GM21619 (cell line): ENCODE measurements at regions not wholly inside any gene's neighbourhood (a gene's known extent, or its start where the extent isn't known, plus 50 kb on each side); places are given as distances from the start of the nearest gene placed in this dataset.

Experiments used
- ATAC-seq: cut with Tn5 transposase; IDR thresholded peaks from one replicate; pipeline ENCODE4 v1.9.1; 2021; ENCODE audit not compliant: unreplicated experiment

DNA sequence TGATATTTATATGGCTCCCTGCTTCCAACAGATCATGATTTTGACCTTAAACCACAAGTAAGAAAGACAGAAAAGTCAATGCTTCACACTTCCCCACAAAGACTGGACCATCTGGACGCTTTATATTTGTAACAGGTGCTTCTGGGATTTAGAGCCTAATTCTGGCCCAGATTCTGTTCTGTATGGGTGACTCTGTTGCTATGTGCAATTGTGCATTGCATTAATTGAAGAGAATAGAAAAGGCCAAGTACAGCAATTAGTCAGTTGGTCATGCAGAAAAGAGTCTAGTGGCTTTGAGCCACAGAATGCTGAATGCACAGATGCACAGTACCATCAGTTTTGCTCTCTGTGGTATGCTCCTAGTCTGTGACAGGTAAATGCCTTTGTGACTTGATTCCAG, 657.4 kb upstream of the ATXN8OS start:
- no peak for ATAC-seq

DNA sequence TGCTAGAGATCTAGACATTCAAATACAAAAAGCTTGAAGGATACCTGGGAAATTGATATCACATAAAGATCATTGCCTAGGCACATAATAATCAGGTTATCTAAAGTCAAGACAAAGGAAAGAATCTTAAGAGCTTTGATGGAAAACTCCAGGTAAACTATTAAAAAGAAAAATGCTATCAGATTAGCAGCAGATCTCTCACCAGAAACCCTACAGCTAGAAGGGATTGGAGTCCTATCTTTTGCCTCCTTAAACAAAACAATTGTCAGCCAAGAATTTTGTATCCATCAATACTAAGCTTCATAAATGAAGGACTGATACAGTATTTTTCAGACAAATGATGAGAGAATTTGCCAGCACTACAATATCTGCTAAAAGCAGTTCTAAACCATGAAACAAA, 682.4 kb upstream of the ATXN8OS start:
- ATAC-seq: no peak

DNA sequence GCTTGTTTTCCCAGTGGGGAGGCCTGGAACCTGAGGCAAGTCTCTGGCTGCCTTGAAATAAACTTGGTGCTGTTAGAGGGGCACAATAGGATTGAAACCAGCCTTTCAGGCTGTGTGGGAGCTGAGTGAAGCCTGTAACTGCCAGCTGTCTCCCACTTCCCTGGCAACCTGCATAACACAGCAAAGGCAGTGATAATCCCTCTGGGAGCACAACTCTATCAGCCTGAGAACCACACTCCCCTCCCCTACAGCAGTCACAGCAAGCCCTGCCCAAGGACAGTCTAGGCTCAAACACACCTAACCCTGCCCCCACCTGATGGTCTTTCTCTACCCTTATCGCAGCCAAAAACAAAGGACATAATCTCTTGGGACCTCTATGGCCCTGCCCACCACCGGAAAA, 683.8 kb upstream of the ATXN8OS start:
- ATAC-seq: no peak

DNA sequence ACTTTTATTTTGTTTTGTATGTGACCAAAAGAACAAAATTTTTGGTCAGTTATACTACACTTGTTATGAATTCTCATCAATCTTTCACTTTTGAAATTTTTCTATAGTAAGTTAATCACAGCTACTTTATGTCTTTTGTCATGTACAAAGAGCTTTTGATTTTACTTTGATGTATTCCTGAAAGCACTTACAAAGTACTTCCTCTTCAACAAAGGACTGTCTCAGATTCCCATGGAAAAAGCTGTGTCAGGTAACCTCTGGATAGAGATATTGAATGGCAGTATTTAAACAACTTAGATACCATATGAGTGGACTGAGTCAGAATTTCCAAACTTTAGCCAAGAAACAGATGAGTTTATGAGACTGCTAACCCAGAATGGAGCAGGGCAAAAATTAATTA, 689.3 kb upstream of the ATXN8OS start:
- ATAC-seq: no peak

DNA sequence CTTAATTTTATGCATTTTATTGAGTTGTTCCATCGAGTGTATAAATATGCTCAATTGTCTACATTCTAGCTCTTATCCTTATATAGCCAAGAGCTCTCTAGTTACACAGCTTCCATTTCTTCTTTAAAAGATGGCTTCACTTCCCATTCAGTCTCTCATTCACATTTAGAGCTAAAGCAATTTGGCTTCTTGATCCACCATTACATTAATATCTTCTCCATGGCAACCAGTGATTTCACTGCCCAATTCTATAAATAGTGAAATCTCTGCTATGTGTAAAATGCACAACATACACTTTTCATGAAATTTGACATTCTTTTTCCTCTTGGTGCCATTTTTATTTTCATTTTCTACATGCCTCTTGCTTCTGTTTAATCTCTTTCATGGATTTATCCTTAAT, 696.9 kb upstream of the ATXN8OS start:
- no peak for ATAC-seq

DNA sequence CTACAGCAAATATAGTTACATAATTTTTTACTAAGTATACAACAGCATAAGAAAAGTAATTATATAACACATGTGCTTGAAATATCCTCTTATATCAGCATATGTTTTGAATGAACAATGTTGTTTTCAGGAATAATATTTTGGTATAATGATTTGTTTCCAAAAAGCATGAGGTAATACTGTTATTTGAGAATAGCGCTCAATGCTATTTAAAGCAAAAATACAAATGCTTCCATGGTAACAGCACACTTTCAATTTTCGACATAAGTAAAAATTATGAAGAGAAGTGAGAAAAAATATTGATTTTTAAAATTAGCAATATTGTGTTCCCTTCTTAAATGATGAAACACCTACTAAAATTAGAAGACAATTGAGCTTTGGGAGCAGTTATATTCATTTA, 715.9 kb upstream of the ATXN8OS start:
- ATAC-seq: no peak

DNA sequence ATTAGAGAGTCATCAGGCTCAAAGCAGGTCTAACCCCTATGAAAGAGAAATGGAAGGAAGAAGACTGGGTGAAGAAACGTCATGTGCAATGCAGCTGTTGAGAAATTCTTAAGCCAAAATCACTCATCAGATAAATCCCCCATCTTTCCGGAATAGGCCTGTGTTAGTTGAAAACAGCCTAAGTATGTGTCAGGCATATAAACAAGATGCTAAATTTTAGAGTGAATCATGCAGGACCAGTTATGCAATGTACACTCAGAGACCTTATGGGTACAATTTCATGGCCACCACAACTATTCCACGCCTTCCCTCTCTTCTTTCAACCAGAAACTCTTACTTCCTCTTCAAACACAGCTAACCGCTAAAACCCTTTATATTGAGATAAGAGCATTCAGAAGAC, 717.7 kb upstream of the ATXN8OS start:
- no peak for ATAC-seq

DNA sequence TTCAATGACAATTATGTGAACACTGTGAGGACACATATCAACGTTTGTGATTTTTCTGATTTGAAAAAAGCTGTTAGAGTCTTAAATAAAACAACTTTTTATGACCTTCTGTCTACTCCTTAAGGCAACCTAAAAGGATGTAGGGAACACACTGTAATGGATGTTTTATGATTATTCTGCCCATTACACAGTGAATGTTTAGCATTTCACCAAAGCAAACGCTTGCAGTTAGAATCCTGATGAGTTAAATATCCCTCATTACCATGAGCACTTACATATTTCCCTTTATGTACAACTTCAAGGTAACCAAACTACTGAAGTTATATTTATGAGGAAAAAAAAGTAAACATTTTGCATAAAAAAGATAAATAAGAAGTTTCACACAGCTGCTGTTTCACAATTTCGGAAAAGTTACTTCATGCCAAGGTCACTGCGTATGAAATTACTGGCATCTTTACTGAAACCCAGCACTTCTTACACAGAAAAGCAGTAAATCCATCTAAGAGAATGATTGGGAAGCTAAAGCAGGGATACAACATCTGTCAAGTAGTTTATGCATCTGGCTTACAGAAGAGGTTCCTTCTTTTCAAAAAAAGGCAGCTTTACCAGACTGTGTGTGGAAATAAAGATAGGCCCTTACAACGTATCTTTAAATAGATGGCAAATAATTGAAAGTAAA, 733.7 kb upstream of the ATXN8OS start:
- no peak for ATAC-seq

DNA sequence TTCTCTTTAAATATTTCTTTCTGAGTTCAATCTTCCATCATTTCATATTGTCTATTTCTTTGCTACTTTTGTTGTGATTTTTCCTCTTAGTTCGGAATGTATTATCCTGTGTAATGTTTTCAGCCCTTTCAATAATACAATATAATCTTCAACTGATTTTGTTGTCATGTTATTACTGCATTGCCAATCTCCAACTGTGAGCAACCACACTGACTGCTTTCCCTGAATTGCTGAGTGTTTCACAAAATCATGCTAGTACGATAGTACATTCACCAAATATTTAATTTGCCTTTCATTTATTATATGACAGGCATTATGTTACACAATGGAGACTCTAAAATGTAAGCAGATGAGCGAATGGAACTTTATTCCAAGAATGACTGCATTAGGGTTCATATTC, 744.3 kb upstream of the ATXN8OS start:
- ATAC-seq: no peak

DNA sequence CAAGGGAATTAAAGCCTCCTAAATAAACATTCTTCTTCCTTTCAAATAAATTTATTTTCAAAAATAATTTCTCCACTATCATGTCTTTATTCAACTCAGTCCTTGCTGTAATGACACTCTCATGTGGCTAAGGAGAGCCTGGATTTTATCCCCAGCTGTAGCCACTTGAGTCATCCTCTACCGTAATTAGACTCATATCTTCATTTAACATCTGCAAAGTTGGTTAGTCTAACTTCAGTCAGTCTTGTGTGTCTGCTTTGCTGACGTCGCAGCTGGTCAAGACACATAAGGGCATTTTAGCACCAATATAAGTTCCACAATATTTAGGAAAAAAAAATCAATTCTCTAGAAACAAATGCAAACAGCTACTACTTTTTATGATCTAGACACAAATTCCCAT, 776.4 kb upstream of the ATXN8OS start:
- no peak for ATAC-seq

DNA sequence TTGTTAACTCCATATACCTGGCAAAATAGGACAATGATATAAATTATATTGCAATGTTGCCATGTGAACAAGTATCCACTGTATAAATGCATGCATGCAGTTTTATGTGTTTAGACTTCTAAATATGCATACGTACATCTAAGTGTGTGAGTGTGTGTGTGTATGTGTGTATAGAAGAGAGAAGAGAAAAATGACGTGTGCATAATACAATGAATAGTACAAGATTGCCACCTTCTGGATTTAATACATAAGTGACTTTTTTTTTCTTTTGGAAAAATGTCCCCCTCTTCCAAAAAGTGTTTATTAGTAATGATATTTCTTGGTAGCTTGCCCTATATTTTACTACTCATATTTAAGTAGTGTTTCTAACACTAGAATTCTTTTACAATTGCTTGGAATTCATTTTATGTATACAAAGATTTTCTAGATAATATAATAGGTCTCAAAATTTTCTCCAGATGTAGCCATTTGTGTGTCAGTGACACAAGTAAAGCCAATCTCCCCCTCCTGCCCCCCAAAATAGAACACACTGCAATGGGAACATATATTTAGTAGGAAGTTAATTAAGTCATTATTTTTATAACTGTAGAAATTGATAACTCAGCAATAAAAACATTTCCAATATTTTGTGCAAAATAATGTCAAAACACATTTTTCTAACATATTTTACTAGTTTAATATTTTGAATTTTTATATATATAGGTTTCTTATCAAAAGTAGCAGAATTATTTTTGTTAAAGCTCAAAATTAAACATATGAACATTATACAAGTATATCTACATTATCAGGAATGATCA, 783.3 kb upstream of the ATXN8OS start:
- no peak for ATAC-seq

DNA sequence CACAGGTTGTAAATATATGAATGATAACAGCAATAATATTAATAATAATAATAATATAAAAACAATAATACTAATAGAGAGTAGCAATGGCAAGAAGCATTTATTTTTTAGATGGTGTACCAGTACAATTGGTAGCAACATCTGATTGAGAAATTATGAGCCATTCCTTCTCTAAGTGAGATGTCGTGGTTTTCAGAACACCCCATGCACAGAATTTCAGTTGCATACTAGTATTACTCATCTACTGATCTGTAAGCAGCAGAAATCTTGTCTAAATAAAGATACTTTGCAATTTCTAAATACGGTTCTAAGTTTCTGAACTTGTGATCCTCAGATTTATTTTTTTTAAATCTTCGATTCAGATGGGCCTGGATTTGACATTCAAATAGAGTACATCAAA, 788.0 kb upstream of the ATXN8OS start:
- no peak for ATAC-seq

DNA sequence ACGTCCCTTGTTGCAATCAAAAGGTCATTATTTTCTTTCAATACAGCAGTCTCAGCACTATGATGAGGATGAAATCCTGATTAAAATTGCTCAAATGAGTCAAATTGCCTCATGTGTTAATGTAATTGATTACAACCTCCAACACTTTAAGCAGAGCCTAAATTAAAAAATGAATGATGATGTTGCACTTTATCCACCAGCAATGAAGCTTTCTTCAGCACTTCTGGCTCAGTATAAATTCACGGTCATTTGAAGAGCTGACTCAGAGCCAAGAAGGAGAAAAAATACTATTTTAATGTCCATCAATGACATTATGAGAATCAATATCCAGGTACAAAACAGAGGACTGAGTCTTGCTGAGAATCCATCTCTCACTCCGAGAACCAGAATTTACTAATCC, 792.6 kb upstream of the ATXN8OS start:
- no peak for ATAC-seq

DNA sequence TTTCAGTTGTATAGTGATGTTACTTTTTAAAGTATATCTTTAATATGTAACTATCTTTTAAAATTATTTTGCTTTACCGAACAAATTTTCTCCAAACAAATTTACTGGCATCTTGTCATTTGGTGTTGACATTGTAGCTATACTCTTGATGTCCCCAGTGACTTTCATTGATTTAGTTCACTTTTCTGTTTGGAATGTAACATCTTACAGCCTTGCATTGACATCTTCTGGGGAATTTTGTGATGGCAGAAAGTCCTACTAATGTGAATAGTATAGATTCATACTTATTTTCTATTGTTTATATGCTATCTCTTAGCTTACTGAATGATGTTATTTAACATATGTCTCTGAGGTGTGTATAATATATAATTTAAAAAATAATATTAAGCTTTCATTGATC, 800.9 kb upstream of the ATXN8OS start:
- ATAC-seq: no peak

DNA sequence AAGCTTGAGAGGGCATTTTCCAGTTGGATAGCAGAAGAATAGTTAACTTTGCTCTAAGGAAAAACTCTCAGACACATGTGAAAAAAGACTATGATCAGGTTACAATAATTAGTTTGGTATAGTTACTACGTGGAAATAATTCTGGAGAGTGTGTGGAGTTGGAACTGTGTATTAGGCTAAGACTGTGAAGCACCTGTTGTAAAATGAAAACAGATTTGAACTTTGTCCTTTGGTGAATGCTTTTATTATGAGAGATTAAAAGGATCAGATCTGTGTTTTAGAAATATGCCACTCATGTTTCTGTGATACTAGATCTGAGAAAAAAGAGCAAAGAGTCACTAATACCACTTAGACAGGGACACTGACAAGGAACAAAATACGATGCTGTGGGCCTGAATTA, 807.5 kb upstream of the ATXN8OS start:
- ATAC-seq: no peak

DNA sequence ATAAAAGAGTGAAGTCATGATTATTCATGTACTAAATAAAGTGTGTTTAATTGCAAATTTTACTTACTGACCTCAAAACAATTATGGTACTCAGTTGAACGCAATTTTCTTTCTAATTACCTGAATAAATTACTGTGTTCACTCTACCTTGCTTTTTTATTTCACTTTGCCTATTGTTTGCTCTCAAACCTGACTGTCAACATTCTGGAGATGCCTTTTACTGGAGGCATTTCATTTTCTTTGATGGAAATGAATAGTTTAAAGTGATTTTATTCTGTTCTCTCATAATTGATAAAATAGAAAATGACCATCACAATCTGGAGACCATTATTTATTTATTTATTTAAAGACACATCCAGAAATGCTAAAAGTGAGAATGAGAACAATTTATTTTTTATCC, 811.5 kb upstream of the ATXN8OS start:
- ATAC-seq: no peak

DNA sequence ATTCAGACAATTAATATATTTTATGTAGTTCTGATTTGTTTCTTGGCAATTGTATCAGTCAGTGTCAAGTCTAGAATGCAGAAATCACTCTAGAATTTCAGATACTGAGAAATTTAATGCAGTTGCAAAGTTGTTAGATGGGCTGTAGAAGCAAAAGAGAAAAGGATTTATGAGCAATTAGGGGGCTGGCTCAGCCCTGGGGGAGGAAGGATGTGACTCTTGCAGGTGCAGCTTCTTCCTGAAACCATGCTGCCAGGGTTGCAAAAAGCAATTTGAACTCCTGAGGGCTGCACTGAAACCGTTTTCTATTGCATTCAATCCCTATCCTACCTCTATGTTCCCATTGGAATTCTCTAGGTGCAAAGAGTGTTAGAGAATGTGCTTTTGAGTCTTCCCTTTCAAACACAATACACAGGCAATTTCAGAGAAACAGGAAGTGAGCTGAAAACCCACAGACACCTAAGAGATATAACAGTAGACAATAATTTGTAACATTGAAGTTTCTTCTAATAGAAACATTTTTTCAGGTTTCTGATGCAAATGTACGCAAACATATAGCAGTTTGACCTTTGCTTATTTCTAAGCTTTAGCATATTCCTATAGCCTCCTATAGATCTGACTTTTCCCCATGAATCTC, 814.7 kb upstream of the ATXN8OS start:
- ATAC-seq: no peak

DNA sequence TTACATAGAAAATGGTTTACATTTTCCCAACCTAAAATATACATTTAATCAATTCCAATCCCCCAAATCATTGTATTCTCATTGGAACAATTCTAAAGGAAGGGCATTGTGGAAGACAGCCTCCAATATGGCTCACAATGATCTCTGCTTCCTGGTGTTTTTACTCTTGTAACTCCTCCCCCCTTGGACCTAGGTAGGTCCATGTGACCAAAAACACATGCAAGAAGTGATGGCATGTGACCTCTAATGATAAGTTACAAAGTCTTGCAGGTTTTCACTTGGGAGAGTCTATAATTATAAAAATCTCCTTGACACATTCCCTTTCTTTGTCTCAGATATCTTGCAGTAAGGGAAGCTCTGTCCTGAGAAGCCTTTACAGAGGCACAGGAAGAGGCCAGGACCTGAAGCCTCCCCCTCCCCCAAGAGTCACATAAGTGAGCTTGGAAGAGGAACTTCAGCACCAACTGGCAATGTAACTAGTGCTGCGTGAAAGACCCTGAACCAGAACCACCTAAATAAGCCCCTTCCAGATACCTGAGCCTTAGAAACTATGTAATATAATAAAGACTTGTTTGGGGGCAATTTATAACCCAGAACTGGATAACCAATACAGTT, 816.2 kb upstream of the ATXN8OS start:
- no peak for ATAC-seq

DNA sequence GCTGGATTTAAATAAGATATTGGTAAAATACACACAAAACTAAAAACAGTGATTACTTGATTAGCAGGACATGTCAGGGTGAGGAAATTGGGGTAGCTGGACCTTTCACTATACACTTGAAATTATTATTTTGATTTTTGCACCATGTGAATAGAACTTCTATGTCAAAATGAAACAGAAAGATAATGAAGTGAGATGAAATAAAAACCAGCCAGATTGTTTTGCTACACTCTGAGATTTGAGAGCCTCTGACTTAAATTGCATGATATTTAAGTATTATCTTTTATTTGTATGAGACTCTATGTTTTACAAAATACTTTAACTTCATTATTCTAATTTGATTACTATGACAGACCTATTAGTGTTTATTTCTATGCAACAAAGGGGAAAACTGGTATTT, 819.6 kb upstream of the ATXN8OS start:
- no peak for ATAC-seq

DNA sequence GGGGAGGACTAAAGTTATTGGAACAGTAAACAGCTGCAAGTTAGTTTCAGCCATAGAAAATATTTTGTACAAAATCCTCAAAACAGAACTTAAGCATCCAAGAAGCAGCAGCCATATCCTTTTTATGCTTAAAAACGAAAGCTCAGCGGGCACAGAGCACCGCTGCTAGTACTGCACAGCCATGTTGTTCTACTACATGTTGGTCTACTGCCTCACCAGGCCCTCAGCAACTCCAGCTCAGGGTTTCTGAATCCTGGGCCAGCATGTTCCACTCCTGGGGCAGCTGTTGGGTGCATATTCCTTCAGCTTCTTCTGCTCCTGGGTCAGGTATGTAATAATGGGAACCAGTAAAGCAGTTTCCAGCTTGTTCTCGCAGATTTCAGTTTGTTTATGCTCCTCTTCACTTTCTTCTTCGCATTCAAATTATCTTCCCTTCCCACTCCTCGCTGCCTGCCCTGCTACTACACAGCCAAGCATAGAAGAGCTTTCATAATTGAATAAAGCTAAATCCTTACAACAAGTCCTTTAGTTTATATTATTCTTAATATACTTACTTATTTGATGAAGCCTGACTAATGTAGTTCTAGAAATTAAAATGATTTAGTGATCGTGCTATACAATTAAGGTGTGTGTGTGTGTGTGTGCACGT, 820.5 kb upstream of the ATXN8OS start:
- ATAC-seq: no peak

DNA sequence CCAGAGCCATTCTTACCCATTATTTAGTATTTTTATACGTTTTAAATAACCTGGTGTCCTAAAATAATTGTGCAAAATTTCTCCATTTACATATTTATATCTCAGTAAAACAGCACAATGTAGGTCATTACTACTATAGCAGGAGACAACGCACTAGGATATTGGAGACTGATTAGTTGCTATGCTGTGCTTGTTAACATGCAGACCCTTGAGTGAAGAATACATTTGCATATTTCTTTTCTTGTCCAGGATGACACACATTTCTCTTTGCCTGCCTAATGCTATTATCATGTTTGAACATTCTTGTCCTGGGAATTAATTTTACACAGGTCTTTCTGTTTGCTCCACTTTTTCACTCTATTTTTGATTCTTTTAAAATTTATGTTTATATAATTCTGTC, 823.8 kb upstream of the ATXN8OS start:
- ATAC-seq: no peak
